Activated naive CD4-positive, alpha-beta T cell treated with anti-CD3 and anti-CD28 coated beads, Interleukin-2, amount 10 ng/mL, durations not matched to agents 7 days and 5 days (primary cell): ENCODE measurements at regions not wholly inside any gene's neighbourhood (a gene's known extent, or its start where the extent isn't known, plus 50 kb on each side); places are given as distances from the start of the nearest gene placed in this dataset.

Experiments used
- CTCF ChIA-PET: fragments of 350-600 bp; sonication (Branson Sonifier 250); formaldehyde crosslinking; loops from one replicate; lab custom pipeline; 2021; ENCODE audit warnings: antibody characterized with exemption; lab: Charles Lee
- DNase-seq: peaks from one replicate; pipeline ENCODE4 v3.0.0-alpha.2; 2020
- H3K27ac Mint-ChIP-seq: one replicate; pipeline ENCODE4 v1.8.0; 2021; ENCODE audit warnings: mild to moderate bottlenecking, moderate library complexity, mixed read lengths
- H3K27me3 Mint-ChIP-seq: one replicate; pipeline ENCODE4 v1.8.0; 2021; ENCODE audit warnings: mild to moderate bottlenecking, mixed read lengths
- H3K36me3 Mint-ChIP-seq: one replicate; pipeline ENCODE4 v1.8.0; 2021; ENCODE audit warnings: mixed read lengths
- H3K4me1 Mint-ChIP-seq: one replicate; pipeline ENCODE4 v1.8.0; 2021; ENCODE audit warnings: mixed read lengths
- H3K4me3 Mint-ChIP-seq: one replicate; pipeline ENCODE4 v1.8.0; 2021; ENCODE audit warnings: mild to moderate bottlenecking, moderate library complexity, mixed read lengths
- H3K9me3 Mint-ChIP-seq: one replicate; pipeline ENCODE4 v1.8.0; 2021; ENCODE audit warnings: mixed read lengths

- DNase-seq, result no peak
- H3K27me3 Mint-ChIP-seq, result no peaks in the 10 kb centered on the region
- no peak overlapping the region for H3K4me3 Mint-ChIP-seq
- H3K4me1 Mint-ChIP-seq, result no peaks in the 10 kb centered on the region
- H3K9me3 Mint-ChIP-seq, result no peaks in the 10 kb centered on the region
- CTCF ChIA-PET, result no interaction called here
- H3K36me3 Mint-ChIP-seq, result no peaks in the 10 kb centered on the region
- no peak overlapping the region for H3K27ac Mint-ChIP-seq
These were observed 445.4 kb upstream of the DSEL start for GRCh38 chr18:67961701-67962440.

GRCh38 chr18:67957684-67958083 lies 441.2 kb upstream of the DSEL start:
- CTCF ChIA-PET, result no interaction called here

DNA sequence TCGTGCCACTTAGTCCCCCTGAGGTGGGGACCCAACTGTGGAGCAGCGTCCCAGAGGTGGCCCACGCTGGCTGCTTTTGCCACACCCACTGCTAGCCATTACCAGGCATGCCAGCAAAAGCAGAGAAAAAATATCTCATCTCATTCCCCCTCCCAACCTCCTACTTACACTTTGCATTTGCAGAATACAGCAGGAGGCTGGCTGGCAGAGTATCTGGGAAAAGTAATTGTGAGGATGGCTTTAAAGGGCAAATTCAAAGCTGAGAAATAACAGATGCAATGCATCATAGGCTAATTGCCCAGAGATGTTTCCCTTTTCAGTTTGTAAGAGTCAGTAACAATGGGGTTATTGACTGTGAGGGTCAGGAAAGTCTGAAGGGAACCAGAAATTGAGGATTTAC lies 438.1 kb upstream of the DSEL start:
- Mint-ChIP-seq H3K27ac (no peak overlapping the region), H3K36me3 (no peaks in the 10 kb centered on the region), H3K27me3 (no peaks in the 10 kb centered on the region), H3K4me3 (no peak overlapping the region), H3K4me1 (no peaks in the 10 kb centered on the region), H3K9me3 (no peaks in the 10 kb centered on the region)
- DNase-seq, result no peak
- CTCF ChIA-PET, result no interaction called here

More at GRCh38 chr18:67957684-67958083, 441.2 kb upstream of the DSEL start:
- Mint-ChIP-seq H3K27ac (no peak overlapping the region), H3K27me3 (no peaks in the 10 kb centered on the region), H3K9me3 (no peaks in the 10 kb centered on the region), H3K36me3 (no peaks in the 10 kb centered on the region), H3K4me1 (no peaks in the 10 kb centered on the region), H3K4me3 (no peak overlapping the region)
- DNase-seq, result no peak

GRCh38 chr18:67951137-67951536 lies 434.6 kb upstream of the DSEL start:
- Mint-ChIP-seq H3K4me3 (no peak overlapping the region), H3K27ac (no peak overlapping the region), H3K9me3 (no peaks in the 10 kb centered on the region), H3K27me3 (no peaks in the 10 kb centered on the region), H3K4me1 (no peaks in the 10 kb centered on the region), H3K36me3 (no peaks in the 10 kb centered on the region)
- DNase-seq, result no peak
- CTCF ChIA-PET, result no interaction called here

GRCh38 chr18:67938660-67939059 lies 422.1 kb upstream of the DSEL start:
- no peak overlapping the region for H3K4me3 Mint-ChIP-seq
- no peak overlapping the region for H3K27ac Mint-ChIP-seq
- no peaks in the 10 kb centered on the region for H3K36me3 Mint-ChIP-seq
- no peaks in the 10 kb centered on the region for H3K4me1 Mint-ChIP-seq
- DNase-seq, result no peak
- no peaks in the 10 kb centered on the region for H3K9me3 Mint-ChIP-seq
- CTCF ChIA-PET, result no interaction called here
- no peaks in the 10 kb centered on the region for H3K27me3 Mint-ChIP-seq

- Mint-ChIP-seq H3K36me3 (no peaks in the 10 kb centered on the region), H3K4me3 (no peak overlapping the region), H3K27me3 (no peaks in the 10 kb centered on the region)
These were observed 419.1 kb upstream of the DSEL start for GRCh38 chr18:67935638-67936037.

DNA sequence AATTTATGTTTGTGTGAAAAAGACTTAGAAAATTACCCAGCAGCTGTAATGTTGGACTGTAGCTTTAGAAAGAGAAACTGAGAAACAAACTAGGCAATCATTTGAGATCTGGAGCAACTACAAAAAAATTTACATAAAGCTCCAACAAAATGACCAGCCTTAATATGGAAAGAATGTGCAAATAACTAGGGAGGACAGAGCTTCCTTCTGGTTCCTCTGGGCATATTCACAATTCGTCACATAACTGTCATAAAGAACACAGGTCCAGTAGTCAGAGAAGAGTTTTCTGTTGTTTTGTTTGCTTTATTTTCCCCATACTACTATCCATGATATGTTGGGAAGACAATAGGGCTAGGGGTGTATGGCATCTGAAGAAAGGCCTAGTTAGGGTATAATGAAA lies 416.8 kb upstream of the DSEL start:
- no peaks in the 10 kb centered on the region for H3K27me3 Mint-ChIP-seq
- H3K4me3 Mint-ChIP-seq, result no peak overlapping the region
- CTCF ChIA-PET, result no interaction called here
- DNase-seq, result no peak
- no peaks in the 10 kb centered on the region for H3K4me1 Mint-ChIP-seq
- no peak overlapping the region for H3K27ac Mint-ChIP-seq
- no peaks in the 10 kb centered on the region for H3K9me3 Mint-ChIP-seq
- no peaks in the 10 kb centered on the region for H3K36me3 Mint-ChIP-seq

More at GRCh38 chr18:67935638-67936037, 419.1 kb upstream of the DSEL start:
- CTCF ChIA-PET, result no interaction called here
- Mint-ChIP-seq H3K27ac (no peak overlapping the region), H3K9me3 (no peaks in the 10 kb centered on the region), H3K4me1 (no peaks in the 10 kb centered on the region)
- DNase-seq, result no peak

DNA sequence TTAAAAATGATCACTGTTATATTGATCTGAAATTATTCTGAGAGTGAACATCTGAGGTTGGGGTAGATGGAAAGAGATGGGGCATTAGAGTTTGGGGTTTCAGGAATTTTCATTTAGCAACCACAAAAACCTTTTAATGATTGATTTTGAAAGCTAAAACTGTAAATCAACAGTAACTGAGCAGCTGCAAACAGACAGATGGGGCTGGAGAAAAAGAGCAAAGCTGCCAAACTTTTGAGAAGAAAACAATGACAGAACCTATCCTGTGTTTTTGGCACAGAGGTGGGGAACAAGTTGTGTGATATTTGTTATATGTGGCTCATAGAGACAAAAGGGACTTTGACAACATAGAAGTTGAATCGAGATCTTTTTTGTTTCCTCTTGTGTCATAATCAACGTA lies 415.8 kb upstream of the DSEL start:
- H3K4me1 Mint-ChIP-seq, result no peaks in the 10 kb centered on the region
- no peak for DNase-seq
- no peaks in the 10 kb centered on the region for H3K9me3 Mint-ChIP-seq
- H3K36me3 Mint-ChIP-seq, result no peaks in the 10 kb centered on the region
- no peak overlapping the region for H3K27ac Mint-ChIP-seq
- no peaks in the 10 kb centered on the region for H3K27me3 Mint-ChIP-seq
- CTCF ChIA-PET, result no interaction called here
- H3K4me3 Mint-ChIP-seq, result no peak overlapping the region

DNA sequence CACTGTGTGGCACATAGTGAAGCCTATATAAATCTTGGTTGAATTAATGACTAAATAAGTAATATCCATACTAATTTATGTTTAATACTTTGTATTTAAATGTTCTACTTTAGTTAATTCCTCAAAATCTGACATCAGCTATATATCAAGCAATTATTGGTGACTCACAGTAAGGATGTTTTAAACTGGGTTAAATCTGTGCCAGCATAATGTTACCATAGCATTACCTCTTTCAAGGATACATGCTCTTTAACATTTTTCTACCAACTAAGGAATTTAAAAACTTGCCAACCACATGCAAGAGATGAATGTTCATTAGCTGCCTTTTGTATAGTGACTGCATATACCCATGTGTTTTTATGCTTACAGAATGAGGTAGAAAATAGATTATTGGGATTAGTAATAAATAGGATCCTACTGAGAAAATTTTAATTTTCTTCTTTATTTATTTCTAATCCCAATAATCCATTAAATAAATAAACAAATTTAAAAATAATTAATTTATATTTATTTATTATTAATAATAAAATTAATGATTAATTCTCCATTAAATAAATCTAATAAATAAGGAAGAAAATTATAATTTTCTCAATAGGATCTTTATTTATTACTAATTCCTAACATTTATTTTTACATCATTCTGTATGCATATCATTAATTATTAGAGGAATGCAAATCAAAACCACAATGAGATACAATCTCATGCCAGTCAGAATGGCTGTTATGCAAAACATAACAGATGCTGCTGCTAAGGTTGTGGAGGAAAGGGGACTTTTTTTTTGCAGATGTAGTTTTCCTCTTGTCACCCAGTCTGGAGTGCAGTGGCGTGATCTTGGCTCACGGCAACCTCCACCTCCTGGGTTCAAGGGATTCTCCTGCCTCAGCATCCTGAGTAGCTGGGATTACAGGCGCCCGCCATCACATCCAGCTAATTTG lies 410.7 kb upstream of the DSEL start:
- Mint-ChIP-seq H3K9me3 (no peaks in the 10 kb centered on the region), H3K36me3 (no peaks in the 10 kb centered on the region), H3K27me3 (no peaks in the 10 kb centered on the region), H3K4me1 (no peaks in the 10 kb centered on the region), H3K4me3 (no peak overlapping the region), H3K27ac (no peak overlapping the region)
- CTCF ChIA-PET, result no interaction called here
- no peak for DNase-seq

GRCh38 chr18:67924656-67925055 lies 408.1 kb upstream of the DSEL start:
- no peaks in the 10 kb centered on the region for H3K27me3 Mint-ChIP-seq
- no peak overlapping the region for H3K27ac Mint-ChIP-seq
- no peaks in the 10 kb centered on the region for H3K9me3 Mint-ChIP-seq
- H3K36me3 Mint-ChIP-seq, result no peaks in the 10 kb centered on the region
- CTCF ChIA-PET, result no interaction called here
- H3K4me1 Mint-ChIP-seq, result no peaks in the 10 kb centered on the region
- DNase-seq, result no peak
- H3K4me3 Mint-ChIP-seq, result no peak overlapping the region

GRCh38 chr18:67919316-67919715 lies 402.8 kb upstream of the DSEL start:
- Mint-ChIP-seq H3K27ac (no peak overlapping the region), H3K4me1 (no peaks in the 10 kb centered on the region), H3K9me3 (no peaks in the 10 kb centered on the region), H3K27me3 (no peaks in the 10 kb centered on the region), H3K36me3 (no peaks in the 10 kb centered on the region), H3K4me3 (no peak overlapping the region)
- no peak for DNase-seq
- CTCF ChIA-PET, result no interaction called here

DNA sequence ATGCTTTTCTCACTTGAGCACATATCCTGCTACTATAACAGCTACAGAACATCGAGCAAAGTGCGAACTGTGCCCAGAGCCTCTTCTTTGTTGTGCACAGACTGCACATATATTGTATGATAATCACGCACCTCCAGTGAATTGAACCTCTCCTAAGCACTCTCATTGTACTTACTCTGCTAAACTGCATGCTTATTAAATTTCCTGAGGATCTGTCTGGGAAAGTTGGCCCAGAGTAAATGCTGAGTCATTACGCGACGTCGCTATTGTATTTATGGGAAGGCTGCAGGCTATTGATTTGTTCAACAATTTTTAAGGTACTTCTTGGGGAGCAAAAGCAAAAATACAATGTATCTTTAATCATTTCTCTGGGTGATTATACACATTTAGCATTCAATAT lies 399.6 kb upstream of the DSEL start:
- Mint-ChIP-seq H3K4me3 (no peak overlapping the region), H3K27ac (no peak overlapping the region), H3K36me3 (no peaks in the 10 kb centered on the region), H3K9me3 (no peaks in the 10 kb centered on the region), H3K4me1 (no peaks in the 10 kb centered on the region), H3K27me3 (no peaks in the 10 kb centered on the region)
- DNase-seq, result no peak
- CTCF ChIA-PET, result no interaction called here

DNA sequence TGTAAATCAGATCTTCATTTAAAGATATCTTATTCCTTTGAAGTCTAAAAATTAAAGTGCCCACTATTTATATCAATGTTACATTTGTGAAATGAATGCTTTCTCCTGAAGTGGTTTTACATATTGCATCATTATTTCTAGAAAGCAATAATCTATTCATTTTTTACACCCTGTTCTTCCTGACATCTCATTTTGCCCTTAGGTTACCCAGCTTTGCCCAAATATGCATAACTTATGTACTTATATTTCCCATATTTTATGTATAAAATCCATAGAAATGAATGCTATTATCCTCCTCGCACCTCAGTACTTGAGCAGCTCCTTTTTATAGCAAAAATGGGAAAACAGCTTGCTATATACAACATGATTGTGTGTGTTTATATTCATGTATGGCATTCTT lies 396.5 kb upstream of the DSEL start:
- Mint-ChIP-seq H3K9me3 (no peaks in the 10 kb centered on the region), H3K27ac (no peak overlapping the region), H3K36me3 (no peaks in the 10 kb centered on the region), H3K4me1 (no peaks in the 10 kb centered on the region), H3K4me3 (no peak overlapping the region), H3K27me3 (no peaks in the 10 kb centered on the region)
- CTCF ChIA-PET, result no interaction called here
- no peak for DNase-seq

- DNase-seq, result no peak
- no peaks in the 10 kb centered on the region for H3K4me1 Mint-ChIP-seq
- no peak overlapping the region for H3K27ac Mint-ChIP-seq
- no peak overlapping the region for H3K4me3 Mint-ChIP-seq
- no peaks in the 10 kb centered on the region for H3K9me3 Mint-ChIP-seq
- no peaks in the 10 kb centered on the region for H3K36me3 Mint-ChIP-seq
- CTCF ChIA-PET, result no interaction called here
- no peaks in the 10 kb centered on the region for H3K27me3 Mint-ChIP-seq
These were observed 385.1 kb upstream of the DSEL start for GRCh38 chr18:67901573-67901972.

DNA sequence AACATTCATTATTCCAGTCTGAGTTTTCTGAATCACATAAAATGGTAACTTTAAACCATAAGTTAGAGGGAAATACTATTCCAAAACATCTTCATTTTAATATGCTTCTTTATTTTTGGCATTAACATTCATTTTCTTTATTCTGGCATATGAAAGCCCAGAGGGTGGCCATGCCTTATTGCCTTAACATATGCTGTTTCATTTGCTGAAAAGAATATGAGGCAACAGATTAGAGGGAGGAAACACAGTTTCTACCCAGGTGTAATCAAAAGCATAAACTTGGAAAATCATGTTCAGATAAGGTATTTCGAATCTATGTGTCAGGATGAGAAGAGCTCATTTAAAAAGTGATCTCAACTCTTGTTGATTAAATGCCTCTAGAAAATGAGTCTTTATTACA lies 379.9 kb upstream of the DSEL start:
- DNase-seq, result no peak
- CTCF ChIA-PET, result no interaction called here
- no peaks in the 10 kb centered on the region for H3K4me1 Mint-ChIP-seq
- H3K36me3 Mint-ChIP-seq, result no peaks in the 10 kb centered on the region
- H3K27ac Mint-ChIP-seq, result no peak overlapping the region
- H3K9me3 Mint-ChIP-seq, result no peaks in the 10 kb centered on the region
- no peak overlapping the region for H3K4me3 Mint-ChIP-seq
- H3K27me3 Mint-ChIP-seq, result no peaks in the 10 kb centered on the region
